Chondrocyte (in vitro differentiated cells): ENCODE measurements at regions not wholly inside any gene's neighbourhood (a gene's known extent, or its start where the extent isn't known, plus 50 kb on each side); places are given as distances from the start of the nearest gene placed in this dataset.

Experiments
- DNase-seq: peaks from one replicate; pipeline ENCODE4 v3.0.0; 2021; ENCODE audit warnings: mixed read lengths, low spot score
- H3K27ac Mint-ChIP-seq: one replicate; pipeline ENCODE4 v1.8.0; 2021; ENCODE audit warnings: mild to moderate bottlenecking, moderate library complexity, mixed read lengths; ENCODE audit not compliant: unreplicated experiment
- H3K27me3 Mint-ChIP-seq: 2 replicates; pipeline ENCODE4 v1.8.0; 2021; ENCODE audit warnings: low read depth, mixed read lengths
- H3K36me3 Mint-ChIP-seq: 2 replicates; pipeline ENCODE4 v1.8.0; 2021; ENCODE audit warnings: low read depth, mixed read lengths
- H3K4me1 Mint-ChIP-seq: 2 replicates; pipeline ENCODE4 v1.8.0; 2021; ENCODE audit warnings: low read depth, mild to moderate bottlenecking, mixed read lengths
- H3K4me3 Mint-ChIP-seq: one replicate; pipeline ENCODE4 v1.8.0; 2021; ENCODE audit warnings: mild to moderate bottlenecking, moderate library complexity, mixed read lengths; ENCODE audit not compliant: unreplicated experiment
- H3K9me3 Mint-ChIP-seq: 2 replicates; pipeline ENCODE4 v1.8.0; 2021; ENCODE audit warnings: low read depth, mixed read lengths
- CTCF ChIP-seq: fragments of 200-600 bp; sonication (generic); IDR thresholded peaks from 2 replicates; pipeline ENCODE4 v1.5.0; 2021; ENCODE audit warnings: antibody characterized with exemption, mild to moderate bottlenecking, moderate library complexity

- Mint-ChIP-seq H3K4me3 (no peak overlapping the region), H3K4me1 (no peaks in the 10 kb centered on the region), H3K27me3 (peaks cover 32% of the 10 kb centered on the region), H3K9me3 (peaks cover 11% of the 10 kb centered on the region), H3K36me3 (no peaks in the 10 kb centered on the region), H3K27ac (no peak overlapping the region)
- no peak for DNase-seq
- no peak for TF ChIP-seq CTCF
These were observed 79.3 kb upstream of the FZD10 start for GRCh38 chr12:130083002-130083401.

GRCh38 chr12:130083734-130084133 is 78.5 kb upstream of the FZD10 start:
- Mint-ChIP-seq H3K9me3 (peaks cover 6% of the 10 kb centered on the region), H3K4me3 (no peak overlapping the region), H3K36me3 (no peaks in the 10 kb centered on the region), H3K27ac (no peak overlapping the region), H3K4me1 (no peaks in the 10 kb centered on the region), H3K27me3 (peaks cover 29% of the 10 kb centered on the region)
- DNase-seq = no peak
- TF ChIP-seq CTCF = no peak

- Mint-ChIP-seq H3K27me3 (peaks cover 24% of the 10 kb centered on the region), H3K9me3 (no peaks in the 10 kb centered on the region)
- DNase-seq = no peak
These were observed 77.9 kb upstream of the FZD10 start for GRCh38 chr12:130084359-130084758.

GRCh38 chr12:130086248-130086647 is 76.0 kb upstream of the FZD10 start:
- Mint-ChIP-seq H3K4me1 (no peaks in the 10 kb centered on the region), H3K27ac (no peak overlapping the region), H3K36me3 (no peaks in the 10 kb centered on the region), H3K4me3 (no peak overlapping the region), H3K9me3 (peaks cover 2% of the 10 kb centered on the region), H3K27me3 (peaks cover 13% of the 10 kb centered on the region)
- DNase-seq = no peak
- TF ChIP-seq CTCF = no peak

More at GRCh38 chr12:130084359-130084758, 77.9 kb upstream of the FZD10 start:
- Mint-ChIP-seq H3K36me3 (no peaks in the 10 kb centered on the region), H3K4me3 (no peak overlapping the region), H3K27ac (no peak overlapping the region), H3K4me1 (no peaks in the 10 kb centered on the region)
- TF ChIP-seq CTCF = no peak

GRCh38 chr12:130086797-130087196 is 75.5 kb upstream of the FZD10 start:
- no peak for TF ChIP-seq CTCF
- Mint-ChIP-seq H3K36me3 (no peaks in the 10 kb centered on the region), H3K9me3 (peaks cover 2% of the 10 kb centered on the region), H3K27me3 (peaks cover 8% of the 10 kb centered on the region), H3K4me3 (no peak overlapping the region), H3K4me1 (no peaks in the 10 kb centered on the region), H3K27ac (no peak overlapping the region)
- DNase-seq = no peak
